H9 (cell line): ENCODE measurements at regions not wholly inside any gene's neighbourhood (a gene's known extent, or its start where the extent isn't known, plus 50 kb on each side); places are given as distances from the start of the nearest gene placed in this dataset.

Source experiments
- DNase-seq: peaks from one replicate; pipeline ENCODE4 v3.0.0-alpha.2; 2017
- H2AFZ ChIP-seq: one replicate; pipeline ENCODE4 v1.6.1; 2013; ENCODE audit warnings: mild to moderate bottlenecking, low read length, control low read depth, moderate library complexity
- H2AK5ac ChIP-seq: 2 replicates; pipeline ENCODE4 v1.6.1; 2013; ENCODE audit warnings: low read length, control low read depth, mixed read lengths; ENCODE audit not compliant: insufficient read length
- H2BK120ac ChIP-seq: one replicate; pipeline ENCODE4 v1.6.1; 2013; ENCODE audit warnings: low read depth, mild to moderate bottlenecking, low read length, control low read depth, inconsistent platforms; ENCODE audit not compliant: poor library complexity, severe bottlenecking
- H2BK12ac ChIP-seq: 2 replicates; pipeline ENCODE4 v1.6.1; 2013; ENCODE audit warnings: low read length, control low read depth, mixed read lengths, low read depth; ENCODE audit not compliant: insufficient read length
- H2BK15ac ChIP-seq: 2 replicates; pipeline ENCODE4 v1.6.1; 2013; ENCODE audit warnings: low read depth, low read length, control low read depth
- H2BK20ac ChIP-seq: one replicate; pipeline ENCODE4 v1.6.1; 2013; ENCODE audit warnings: low read depth, mild to moderate bottlenecking, low read length, control low read depth, inconsistent platforms; ENCODE audit not compliant: poor library complexity, severe bottlenecking
- H2BK5ac ChIP-seq: 2 replicates; pipeline ENCODE4 v1.6.1; 2013; ENCODE audit warnings: low read length, control low read depth, mixed read lengths; ENCODE audit not compliant: insufficient read length
- H3K14ac ChIP-seq: 2 replicates; pipeline ENCODE4 v1.6.1; 2013; ENCODE audit warnings: low read length, control low read depth; ENCODE audit not compliant: insufficient read depth
- H3K18ac ChIP-seq: 2 replicates; pipeline ENCODE4 v1.6.1; 2013; ENCODE audit warnings: low read depth, mild to moderate bottlenecking, mixed read lengths, low read length, control low read depth; ENCODE audit not compliant: insufficient read length
- H3K23ac ChIP-seq: 2 replicates; pipeline ENCODE4 v1.6.1; 2013; ENCODE audit warnings: low read length, control low read depth, mixed read lengths, low read depth; ENCODE audit not compliant: insufficient read length
- H3K23me2 ChIP-seq: 2 replicates; pipeline ENCODE4 v1.6.1; 2013; ENCODE audit warnings: low read depth, mild to moderate bottlenecking, mixed read lengths, low read length, control low read depth; ENCODE audit not compliant: insufficient read length, poor library complexity, severe bottlenecking
- H3K27ac ChIP-seq: 2 replicates; pipeline ENCODE4 v1.5.1; 2013; ENCODE audit warnings: low read length, control low read depth, mixed read lengths, low read depth; ENCODE audit not compliant: insufficient read length
- H3K27me3 ChIP-seq: 2 replicates; pipeline ENCODE4 v1.6.1; 2013; ENCODE audit warnings: low read length, control low read depth, inconsistent platforms; ENCODE audit not compliant: insufficient read depth
- H3K4ac ChIP-seq: 2 replicates; pipeline ENCODE4 v1.6.1; 2013; ENCODE audit warnings: low read depth, mild to moderate bottlenecking, control low read depth, inconsistent platforms, low read length, moderate library complexity
- H3K4me1 ChIP-seq: 2 replicates; pipeline ENCODE4 v1.6.1; 2013; ENCODE audit warnings: low read length, control low read depth, inconsistent platforms; ENCODE audit not compliant: insufficient read depth
- H3K4me2 ChIP-seq: 2 replicates; pipeline ENCODE4 v1.6.1; 2013; ENCODE audit warnings: low read length, control low read depth, mixed read lengths; ENCODE audit not compliant: insufficient read length, insufficient read depth
- H3K56ac ChIP-seq: 2 replicates; pipeline ENCODE4 v1.6.1; 2013; ENCODE audit warnings: low read depth, mild to moderate bottlenecking, mixed read lengths, low read length, control low read depth; ENCODE audit not compliant: insufficient read length
- H3K79me1 ChIP-seq: 2 replicates; pipeline ENCODE4 v1.6.1; 2013; ENCODE audit warnings: low read depth, mild to moderate bottlenecking, moderate library complexity, low read length, control low read depth, inconsistent platforms; ENCODE audit not compliant: insufficient read depth, poor library complexity, severe bottlenecking
- H3K79me2 ChIP-seq: 2 replicates; pipeline ENCODE4 v1.6.1; 2013; ENCODE audit warnings: low read length, control low read depth, inconsistent platforms; ENCODE audit not compliant: insufficient read depth
- H3K9ac ChIP-seq: 2 replicates; pipeline ENCODE4 v1.6.1; 2013; ENCODE audit warnings: low read length, control low read depth, mixed read lengths; ENCODE audit not compliant: insufficient read length; ENCODE audit errors: extremely low read depth
- H3K9me3 ChIP-seq: one replicate; pipeline ENCODE4 v1.6.1; 2013; ENCODE audit warnings: low read depth, low read length, inconsistent platforms; ENCODE audit not compliant: control insufficient read depth
- H3T11ph ChIP-seq: one replicate; pipeline ENCODE4 v1.6.1; 2013; ENCODE audit warnings: mild to moderate bottlenecking, low read length, control low read depth, inconsistent platforms
- H4K20me1 ChIP-seq: one replicate; pipeline ENCODE4 v1.6.1; 2013; ENCODE audit not compliant: control insufficient read depth, insufficient read length, insufficient read depth
- H4K5ac ChIP-seq: 2 replicates; pipeline ENCODE4 v1.6.1; 2013; ENCODE audit warnings: low read depth, mild to moderate bottlenecking, mixed read lengths, low read length, control low read depth; ENCODE audit not compliant: insufficient read length
- H4K8ac ChIP-seq: replicated peaks from 2 replicates; pipeline ENCODE4 v1.6.1; 2013; ENCODE audit warnings: low read length, control low read depth, mixed read lengths, low read depth; ENCODE audit not compliant: insufficient read length
- H4K91ac ChIP-seq: 2 replicates; pipeline ENCODE4 v1.6.1; 2013; ENCODE audit warnings: low read depth, mild to moderate bottlenecking, moderate library complexity, mixed read lengths, low read length, control low read depth; ENCODE audit not compliant: insufficient read length
- H3K27ac Mint-ChIP-seq, 3 experiments: 2 replicates in 2 of 3; 3 replicates in 1 of 3; pipeline ENCODE4 v1.8.0; 2020 to 2021; ENCODE audit warnings: mixed read lengths in 3 of 3, mild to moderate bottlenecking in 1 of 3, moderate library complexity in 1 of 3
- H3K27me3 Mint-ChIP-seq: 2 replicates; pipeline ENCODE4 v1.8.0; 2021; ENCODE audit warnings: low read depth, mild to moderate bottlenecking, moderate library complexity, mixed read lengths
- H3K36me3 Mint-ChIP-seq, 3 experiments: 2 replicates in 2 of 3; 3 replicates in 1 of 3; pipeline ENCODE4 v1.8.0; 2020 to 2021; ENCODE audit warnings: low read depth in 3 of 3, mixed read lengths in 3 of 3; ENCODE audit not compliant: insufficient read depth in 1 of 3
- H3K4me1 Mint-ChIP-seq, 2 experiments: 2 replicates each; pipeline ENCODE4 v1.8.0; 2020; ENCODE audit warnings: mixed read lengths in 2 of 2
- H3K4me3 Mint-ChIP-seq, 2 experiments: 2 replicates in 1 of 2; 3 replicates in 1 of 2; pipeline ENCODE4 v1.8.0; 2020 to 2021; ENCODE audit warnings: mild to moderate bottlenecking in 2 of 2, mixed read lengths in 2 of 2, moderate library complexity in 1 of 2
- H3K9me3 Mint-ChIP-seq, 2 experiments: 2 replicates in 1 of 2; 3 replicates in 1 of 2; pipeline ENCODE4 v1.8.0; 2020; ENCODE audit warnings: mild to moderate bottlenecking in 2 of 2, mixed read lengths in 2 of 2, moderate library complexity in 1 of 2
- CTCF ChIP-seq: fragments of 200-600 bp; sonication (generic); conservative IDR thresholded peaks from 3 replicates; pipeline ENCODE4 v1.8.0; 2021; ENCODE audit warnings: antibody characterized with exemption, mild to moderate bottlenecking
- WGBS: extraction: QIAGEN DNeasy Blood & Tissue Kit; methylation state at CpG from one replicate; pipeline ENCODE4 v1.1.7; 2013; ENCODE audit warnings: missing lambda C conversion rate, low lambda C conversion rate, mixed read lengths; ENCODE audit not compliant: insufficient read length; ENCODE audit errors: extremely low coverage; 5-methylcytosine and 5-hydroxymethylcytosine counted together

GRCh38 chrX:4005281-4005680 is 291.8 kb upstream of the PRKX start:
- no CpG with 5 or more reads among the region's 5 CpGs for WGBS

More at GRCh38 chrX:4005281-4005680, 291.8 kb upstream of the PRKX start:
- Mint-ChIP-seq H3K36me3 (no peaks in the 10 kb centered on the region), H3K27me3 (no peaks in the 10 kb centered on the region), H3K4me3 (no peak overlapping the region), H3K4me1 (no peaks in the 10 kb centered on the region), H3K27ac (no peak overlapping the region), H3K9me3 (no peaks in the 10 kb centered on the region; a peak in 1 of 5 replicates)
- Histone ChIP-seq H3K18ac (no peak overlapping the region), H3K9ac (no peak overlapping the region), H2BK120ac (no peak overlapping the region), H3K9me3 (no peaks in the 10 kb centered on the region), H3T11ph (no peak overlapping the region), H3K56ac (no peak overlapping the region), H2AK5ac (no peak overlapping the region), H3K79me1 (no peaks in the 10 kb centered on the region), H4K8ac (no peak overlapping the region), H3K79me2 (no peaks in the 10 kb centered on the region), H3K23ac (no peak overlapping the region), H3K4me2 (no peak overlapping the region), H2AFZ (no peak overlapping the region), H3K4me1 (no peaks in the 10 kb centered on the region), H3K27me3 (no peaks in the 10 kb centered on the region), H4K5ac (no peak overlapping the region), H4K91ac (no peak overlapping the region), H3K14ac (no peak overlapping the region), H2BK15ac (no peak overlapping the region), H3K23me2 (no peaks in the 10 kb centered on the region), H2BK5ac (no peak overlapping the region), H3K4ac (no peak overlapping the region), H4K20me1 (no peaks in the 10 kb centered on the region), H2BK12ac (no peak overlapping the region), H2BK20ac (no peak overlapping the region), H3K27ac (no peak overlapping the region)
- TF ChIP-seq CTCF: no peak
- no peak for DNase-seq
